RWPE1 (cell line): ENCODE measurements at regions not wholly inside any gene's neighbourhood (a gene's known extent, or its start where the extent isn't known, plus 50 kb on each side); places are given as distances from the start of the nearest gene placed in this dataset.

ENCODE experiments used
- CTCF ChIA-PET: fragments of 350-600 bp; sonication (Branson Sonifier 250); formaldehyde crosslinking; extraction: SDS; loops from one replicate; lab custom pipeline; 2021; lab: Yijun Ruan, JAX
- POLR2A ChIA-PET: fragments of 400-600 bp; formaldehyde crosslinking; extraction: SDS; loops from one replicate; lab custom pipeline; 2020; ENCODE audit warnings: antibody characterized with exemption; ENCODE audit not compliant: low non-redundant PET; lab: Yijun Ruan, JAX
- DNase-seq: peaks from one replicate; pipeline ENCODE4 v3.0.0; 2012; ENCODE audit warnings: low spot score
- H3K27ac ChIP-seq: fragments of 450-650 bp; 2 replicates; pipeline ENCODE4 v1.5.1; 2017
- CTCF ChIP-seq: fragments of 450-650 bp; conservative IDR thresholded peaks from 2 replicates; pipeline ENCODE4 v1.5.1; 2017; ENCODE audit warnings: low read depth, mild to moderate bottlenecking

- POLR2A ChIA-PET: no interaction called here
- CTCF ChIA-PET: no interaction called here
- no peak overlapping the region for H3K27ac ChIP-seq
- no peak for DNase-seq
- no peak for TF ChIP-seq CTCF
These were observed 77.5 kb downstream of the RRAGC start for GRCh38 chr1:38781872-38782617.

GRCh38 chr1:38780133-38780532, 79.4 kb downstream of the RRAGC start:
- TF ChIP-seq CTCF: no peak
- POLR2A ChIA-PET: no interaction called here
- H3K27ac ChIP-seq: no peak overlapping the region
- CTCF ChIA-PET: no interaction called here
- DNase-seq: no peak

- H3K27ac ChIP-seq: no peak overlapping the region
- DNase-seq: no peak
- ChIA-PET CTCF (interaction anchor here (0.9 kb wide), 1 partner anchor 108 kb away, joined by 4 read pairs; no protein-coding TSS in a partner anchor), POLR2A (no interaction called here)
- no peak for TF ChIP-seq CTCF
These were observed 80.1 kb downstream of the RRAGC start for GRCh38 chr1:38779491-38779890.

- no peak for TF ChIP-seq CTCF
- CTCF ChIA-PET: no interaction called here
- H3K27ac ChIP-seq: no peak overlapping the region
- no peak for DNase-seq
- POLR2A ChIA-PET: no interaction called here
These were observed 81.1 kb downstream of the RRAGC start for GRCh38 chr1:38778521-38778920.

GRCh38 chr1:38778051-38778450, 81.5 kb downstream of the RRAGC start:
- POLR2A ChIA-PET: no interaction called here
- CTCF ChIA-PET: no interaction called here
- no peak for DNase-seq
- H3K27ac ChIP-seq: no peak overlapping the region
- TF ChIP-seq CTCF: no peak

GRCh38 chr1:38777464-38777957, 82.1 kb downstream of the RRAGC start:
- ChIA-PET POLR2A (no interaction called here), CTCF (no interaction called here)
- H3K27ac ChIP-seq: no peak overlapping the region
- DNase-seq: no peak
- TF ChIP-seq CTCF: no peak
